Stimulated activated CD4-positive, alpha-beta T cell treated with anti-CD3 and anti-CD28 coated beads, Interleukin-4, amount 100 ng/mL, for 24 hours (primary cell): ENCODE measurements at regions not wholly inside any gene's neighbourhood (a gene's known extent, or its start where the extent isn't known, plus 50 kb on each side); places are given as distances from the start of the nearest gene placed in this dataset.
"Not testable (repeated sequence)": the region's sequence is repeated elsewhere in the genome, so short reads cannot be mapped to it uniquely, and the experiment has no call there.

ENCODE experiments used
- DNase-seq: peaks from one replicate; pipeline ENCODE4 v3.0.0-alpha.2; 2020

- no peak for DNase-seq
Observed at GRCh38 chr4:179353786-179354185, 1911.5 kb upstream of the AGA start.

GRCh38 chr4:179361978-179362486 is 1919.8 kb upstream of the AGA start:
- no peak for DNase-seq

- DNase-seq = not testable (repeated sequence)
Observed at GRCh38 chr4:179365932-179366331, 1923.7 kb upstream of the AGA start.

- no peak for DNase-seq
Observed at GRCh38 chr4:179372242-179372641, 1930.0 kb upstream of the AGA start.

- DNase-seq = no peak
Observed at GRCh38 chr4:179372746-179373145, 1930.5 kb upstream of the AGA start.

- DNase-seq = not testable (repeated sequence)
Observed at GRCh38 chr4:179378847-179379246, 1936.6 kb upstream of the AGA start.

GRCh38 chr4:179392787-179393186 is 1950.5 kb upstream of the AGA start:
- no peak for DNase-seq

- no peak for DNase-seq
Observed at GRCh38 chr4:179398414-179398813, 1956.2 kb upstream of the AGA start.

GRCh38 chr4:179399054-179399782 is 1957.0 kb upstream of the AGA start:
- DNase-seq = no peak

- DNase-seq = no peak
Observed at GRCh38 chr4:179415037-179415846, 1973.0 kb upstream of the AGA start.

- DNase-seq = no peak
Observed at GRCh38 chr4:179415847-179416223, 1973.6 kb upstream of the AGA start.

- no peak for DNase-seq
Observed at GRCh38 chr4:179417357-179417756, 1975.1 kb upstream of the AGA start.

- DNase-seq = no peak
Observed at GRCh38 chr4:179437962-179438361, 1995.7 kb upstream of the AGA start.

GRCh38 chr4:179441596-179441995 is 1999.4 kb upstream of the AGA start:
- DNase-seq = no peak

GRCh38 chr4:179447308-179447707 is 2005.1 kb upstream of the AGA start:
- no peak for DNase-seq

- DNase-seq = no peak
Observed at GRCh38 chr4:179465131-179465797, 2023.0 kb upstream of the AGA start.

- no peak for DNase-seq
Observed at GRCh38 chr4:179467878-179468277, 2025.6 kb upstream of the AGA start.

GRCh38 chr4:179472164-179472563 is 2029.9 kb upstream of the AGA start:
- no peak for DNase-seq

- DNase-seq = no peak
Observed at GRCh38 chr4:179478608-179479007, 2036.4 kb upstream of the AGA start.

- DNase-seq = no peak
Observed at GRCh38 chr4:179485781-179486180, 2043.5 kb upstream of the AGA start.

- no peak for DNase-seq
Observed at GRCh38 chr4:179486570-179487335, 2044.5 kb upstream of the AGA start.

- DNase-seq = no peak
Observed at GRCh38 chr4:179492260-179493080, 2050.2 kb upstream of the AGA start.
